GM12875 (cell line): ENCODE measurements at regions not wholly inside any gene's neighbourhood (a gene's known extent, or its start where the extent isn't known, plus 50 kb on each side); places are given as distances from the start of the nearest gene placed in this dataset.

Source experiments
- H3K4me3 ChIP-seq: one replicate; pipeline ENCODE4 v1.5.1; 2011; ENCODE audit warnings: low read depth, low read length, control low read depth
- CTCF ChIP-seq: IDR thresholded peaks from 2 replicates; pipeline ENCODE4 v1.5.1; 2011; ENCODE audit warnings: low read depth, mild to moderate bottlenecking, control low read depth, inconsistent platforms, low read length, moderate library complexity, borderline replicate concordance; ENCODE audit not compliant: insufficient read depth

- no peak overlapping the region for H3K4me3 ChIP-seq
- no peak for TF ChIP-seq CTCF
Observed at GRCh38 chr1:91151702-91152101, 129.9 kb upstream of the ZNF644 start.

GRCh38 chr1:91148641-91149069 lies 126.8 kb upstream of the ZNF644 start:
- H3K4me3 ChIP-seq: no peak overlapping the region
- no peak for TF ChIP-seq CTCF

GRCh38 chr1:91141858-91142257 lies 120.0 kb upstream of the ZNF644 start:
- TF ChIP-seq CTCF: no peak
- no peak overlapping the region for H3K4me3 ChIP-seq

- H3K4me3 ChIP-seq: no peak overlapping the region
- no peak for TF ChIP-seq CTCF
Observed at GRCh38 chr1:91138959-91139358, 117.1 kb upstream of the ZNF644 start.

GRCh38 chr1:91137173-91137852 lies 115.5 kb upstream of the ZNF644 start:
- no peak overlapping the region for H3K4me3 ChIP-seq

GRCh38 chr1:91135799-91136198 lies 114.0 kb upstream of the ZNF644 start:
- no peak overlapping the region for H3K4me3 ChIP-seq
- no peak for TF ChIP-seq CTCF

More at GRCh38 chr1:91137173-91137852, 115.5 kb upstream of the ZNF644 start:
- TF ChIP-seq CTCF: no peak

GRCh38 chr1:91133248-91133647 lies 111.4 kb upstream of the ZNF644 start:
- no peak overlapping the region for H3K4me3 ChIP-seq

More at GRCh38 chr1:91133248-91133647, 111.4 kb upstream of the ZNF644 start:
- TF ChIP-seq CTCF: no peak
